ENCODE measurements at regions not wholly inside any gene's neighbourhood (a gene's known extent, or its start where the extent isn't known, plus 50 kb on each side); places are given as distances from the start of the nearest gene placed in this dataset.
A peak's percentile ranks its signal among the peaks of the same experiment; 100 is the strongest.

DNA sequence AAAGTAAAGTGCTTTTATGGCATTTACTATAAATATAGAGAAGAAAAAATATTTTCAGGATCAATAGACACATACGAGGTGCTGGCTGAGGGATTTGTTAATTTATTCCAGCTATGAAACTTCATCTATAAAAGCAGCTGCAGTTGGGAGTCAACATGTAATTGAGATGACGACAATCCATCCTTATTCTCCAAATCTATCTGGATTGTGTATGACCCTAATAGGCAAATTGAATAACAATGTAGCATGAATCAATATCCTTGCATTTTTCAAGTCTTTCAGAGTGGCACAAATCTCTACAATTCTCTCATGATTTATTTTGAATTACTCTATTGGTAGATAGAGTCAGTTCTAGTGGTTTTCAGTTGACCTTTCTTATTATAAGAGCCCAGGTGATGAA, 1296.5 kb upstream of the SPRY2 start:
- H3K27ac ChIP-seq (ENCODE audit: insufficient read depth in 1 of 2, low read depth in 1 of 2, low read length in 2 of 2, poor library complexity in 1 of 2, severe bottlenecking in 2 of 2), result no peak overlapping the region
- POLR2A ChIA-PET, result no interaction called here
- H3K27me3 ChIP-seq (replicated peaks in 2 of 5; ENCODE audit: control insufficient read depth in 4 of 5, insufficient read depth in 5 of 5, low read length in 4 of 5), result no peaks in the 10 kb centered on the region
- no CpG with 5 or more reads among the region's 2 CpGs for WGBS (ENCODE audit: insufficient coverage)
- DNase-seq, result no peak
- CTCF ChIA-PET, result no interaction called here
- no peaks in the 10 kb centered on the region for H3K4me1 ChIP-seq (ENCODE audit: control extremely low read depth in 1 of 4, control insufficient read depth in 4 of 4, insufficient read depth in 4 of 4, low read length in 3 of 4)
- no peaks in the 10 kb centered on the region for H3K9me3 ChIP-seq (ENCODE audit: control extremely low read depth in 1 of 5, control insufficient read depth in 4 of 5, insufficient read depth in 2 of 5, low read depth in 1 of 5, low read length in 4 of 5)
- no peaks in the 10 kb centered on the region for H3K36me3 ChIP-seq (ENCODE audit: control insufficient read depth in 4 of 4, insufficient read depth in 4 of 4, low read length in 3 of 4)
- no peak overlapping the region for H3K4me3 ChIP-seq (ENCODE audit: control insufficient read depth in 1 of 7, extremely low read depth in 1 of 7, insufficient read depth in 4 of 7, low read depth in 2 of 7, low read length in 6 of 7)

DNA sequence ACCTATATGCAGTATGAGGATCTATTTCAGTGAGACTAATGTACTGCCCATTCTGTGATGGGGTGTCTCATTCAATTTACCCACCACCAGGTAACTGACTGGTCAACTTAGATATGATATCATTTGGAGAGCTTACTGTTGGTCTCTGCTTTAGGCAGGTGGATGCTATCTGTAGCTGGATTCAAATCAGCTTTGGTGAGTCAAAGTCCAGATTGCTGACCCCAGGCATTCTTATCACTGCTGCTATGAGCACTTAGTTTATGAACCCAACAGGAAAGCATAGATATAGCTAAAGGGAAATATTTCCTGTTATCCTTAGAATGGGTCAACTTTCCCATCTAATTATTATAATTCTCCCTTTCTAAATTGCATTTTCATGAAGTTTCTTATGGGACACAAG, 1295.2 kb upstream of the SPRY2 start:
- H3K4me1 ChIP-seq (ENCODE audit: control extremely low read depth in 1 of 4, control insufficient read depth in 4 of 4, insufficient read depth in 4 of 4, low read length in 3 of 4), result no peaks in the 10 kb centered on the region
- no peaks in the 10 kb centered on the region for H3K9me3 ChIP-seq (ENCODE audit: control extremely low read depth in 1 of 5, control insufficient read depth in 4 of 5, insufficient read depth in 2 of 5, low read depth in 1 of 5, low read length in 4 of 5)
- CTCF ChIA-PET, result no interaction called here
- H3K36me3 ChIP-seq (ENCODE audit: control insufficient read depth in 4 of 4, insufficient read depth in 4 of 4, low read length in 3 of 4), result no peaks in the 10 kb centered on the region
- H3K27me3 ChIP-seq (replicated peaks in 2 of 5; ENCODE audit: control insufficient read depth in 4 of 5, insufficient read depth in 5 of 5, low read length in 4 of 5), result no peaks in the 10 kb centered on the region
- H3K27ac ChIP-seq (ENCODE audit: insufficient read depth in 1 of 2, low read depth in 1 of 2, low read length in 2 of 2, poor library complexity in 1 of 2, severe bottlenecking in 2 of 2), result no peak overlapping the region
- DNase-seq, result no peak
- H3K4me3 ChIP-seq (ENCODE audit: control insufficient read depth in 1 of 7, extremely low read depth in 1 of 7, insufficient read depth in 4 of 7, low read depth in 2 of 7, low read length in 6 of 7), result no peak overlapping the region
- POLR2A ChIA-PET, result no interaction called here

DNA sequence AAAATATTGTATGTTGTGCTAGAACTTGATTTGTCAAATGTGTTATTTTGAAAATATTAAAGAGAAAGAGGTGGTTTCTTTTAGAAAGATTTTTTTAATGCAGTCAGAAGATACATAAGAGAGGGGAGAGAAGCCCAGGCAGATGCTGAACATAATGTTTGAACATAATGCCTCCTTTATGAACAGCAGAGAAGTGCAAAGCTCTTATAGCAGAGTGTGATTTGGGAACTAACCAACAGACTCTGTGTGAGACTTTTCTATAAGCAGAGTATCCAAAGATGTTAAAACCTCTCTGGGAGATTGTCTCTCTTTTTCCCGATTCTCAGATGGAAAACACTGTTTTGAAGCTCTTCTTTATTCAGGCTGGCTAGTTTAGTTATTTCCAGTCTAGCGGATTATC, 1274.1 kb upstream of the SPRY2 start:
- Histone ChIP-seq H3K27me3 (replicated peaks in 2 of 5; ENCODE audit: control insufficient read depth in 4 of 5, insufficient read depth in 5 of 5, low read length in 4 of 5) (no peaks in the 10 kb centered on the region), H3K36me3 (ENCODE audit: control insufficient read depth in 4 of 4, insufficient read depth in 4 of 4, low read length in 3 of 4) (no peaks in the 10 kb centered on the region), H3K9me3 (ENCODE audit: control extremely low read depth in 1 of 5, control insufficient read depth in 4 of 5, insufficient read depth in 2 of 5, low read depth in 1 of 5, low read length in 4 of 5) (peaks cover 0 to 1% (median 0%) of the 10 kb centered on the region in 5 experiments), H3K27ac (ENCODE audit: insufficient read depth in 1 of 2, low read depth in 1 of 2, low read length in 2 of 2, poor library complexity in 1 of 2, severe bottlenecking in 2 of 2) (no peak overlapping the region), H3K4me1 (ENCODE audit: control extremely low read depth in 1 of 4, control insufficient read depth in 4 of 4, insufficient read depth in 4 of 4, low read length in 3 of 4) (no peaks in the 10 kb centered on the region), H3K4me3 (ENCODE audit: control insufficient read depth in 1 of 7, extremely low read depth in 1 of 7, insufficient read depth in 4 of 7, low read depth in 2 of 7, low read length in 6 of 7) (no peak overlapping the region)
- ChIA-PET POLR2A (interaction anchor here (0.7 kb wide), 1 partner anchor 325 kb away, joined by 3 read pairs; no protein-coding TSS in a partner anchor), CTCF (interaction anchor here (1.1 to 1.3 kb wide), 2 partner anchors 9 to 74 kb away, joined by 3 read pairs; no protein-coding TSS in a partner anchor)
- no peak for DNase-seq
- WGBS (ENCODE audit: insufficient coverage), result 94% methylated on average over 2 of the region's 2 CpGs

DNA sequence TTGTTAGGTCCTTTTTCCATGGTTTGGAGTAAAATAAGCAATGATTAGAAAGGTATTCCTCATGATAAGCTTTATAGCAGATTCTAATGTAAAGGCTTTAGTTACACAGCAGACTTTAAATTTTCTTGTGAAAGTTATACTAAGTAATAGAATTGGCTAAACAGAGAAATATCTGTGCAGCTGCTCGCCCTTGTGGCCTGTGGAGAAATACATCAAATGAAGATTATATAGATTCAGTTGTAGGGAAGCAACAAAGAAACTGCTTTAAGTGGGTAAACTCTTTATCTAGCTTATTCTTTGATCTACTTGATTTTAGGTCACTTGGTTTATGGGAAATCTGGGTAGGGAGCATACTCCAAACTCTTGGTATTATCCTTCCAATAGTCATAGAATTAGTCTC, 1269.7 kb upstream of the SPRY2 start:
- WGBS (ENCODE audit: insufficient coverage), result no CpG with 5 or more reads among the region's 1 CpG
- Histone ChIP-seq H3K4me3 (ENCODE audit: control insufficient read depth in 1 of 7, extremely low read depth in 1 of 7, insufficient read depth in 4 of 7, low read depth in 2 of 7, low read length in 6 of 7) (no peak overlapping the region), H3K4me1 (ENCODE audit: control extremely low read depth in 1 of 4, control insufficient read depth in 4 of 4, insufficient read depth in 4 of 4, low read length in 3 of 4) (no peaks in the 10 kb centered on the region), H3K27ac (ENCODE audit: insufficient read depth in 1 of 2, low read depth in 1 of 2, low read length in 2 of 2, poor library complexity in 1 of 2, severe bottlenecking in 2 of 2) (no peak overlapping the region), H3K9me3 (ENCODE audit: control extremely low read depth in 1 of 5, control insufficient read depth in 4 of 5, insufficient read depth in 2 of 5, low read depth in 1 of 5, low read length in 4 of 5) (peaks cover 0 to 1% (median 0%) of the 10 kb centered on the region in 5 experiments), H3K27me3 (replicated peaks in 2 of 5; ENCODE audit: control insufficient read depth in 4 of 5, insufficient read depth in 5 of 5, low read length in 4 of 5) (no peaks in the 10 kb centered on the region), H3K36me3 (ENCODE audit: control insufficient read depth in 4 of 4, insufficient read depth in 4 of 4, low read length in 3 of 4) (no peaks in the 10 kb centered on the region)
- ChIA-PET POLR2A (no interaction called here), CTCF (interaction anchor here (1.1 to 1.6 kb wide), 2 partner anchors 72 to 75 kb away, joined by 3 to 7 read pairs; no protein-coding TSS in a partner anchor)
- DNase-seq, result peak in 2 of 3 donors; percentile 2 to 11

DNA sequence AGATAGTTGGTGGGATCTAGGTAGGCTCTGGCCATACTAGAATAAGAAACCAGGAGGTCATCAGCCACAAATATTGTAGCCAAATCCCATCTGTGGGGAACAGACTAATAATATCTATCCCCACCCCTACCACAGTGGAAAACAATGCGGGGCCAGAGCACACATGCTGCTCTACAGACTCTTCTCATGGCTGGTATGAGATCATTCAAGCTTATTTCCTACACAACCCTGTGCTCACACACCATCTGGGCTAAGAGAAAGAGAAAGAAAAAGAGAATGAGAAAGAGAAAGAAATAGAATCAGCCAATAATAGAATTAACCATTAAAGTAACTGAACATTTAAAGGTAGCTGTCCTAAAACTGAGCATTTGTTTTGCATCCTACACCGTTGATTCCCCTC, 1268.4 kb upstream of the SPRY2 start:
- no peaks in the 10 kb centered on the region for H3K4me1 ChIP-seq (ENCODE audit: control extremely low read depth in 1 of 4, control insufficient read depth in 4 of 4, insufficient read depth in 4 of 4, low read length in 3 of 4)

DNA sequence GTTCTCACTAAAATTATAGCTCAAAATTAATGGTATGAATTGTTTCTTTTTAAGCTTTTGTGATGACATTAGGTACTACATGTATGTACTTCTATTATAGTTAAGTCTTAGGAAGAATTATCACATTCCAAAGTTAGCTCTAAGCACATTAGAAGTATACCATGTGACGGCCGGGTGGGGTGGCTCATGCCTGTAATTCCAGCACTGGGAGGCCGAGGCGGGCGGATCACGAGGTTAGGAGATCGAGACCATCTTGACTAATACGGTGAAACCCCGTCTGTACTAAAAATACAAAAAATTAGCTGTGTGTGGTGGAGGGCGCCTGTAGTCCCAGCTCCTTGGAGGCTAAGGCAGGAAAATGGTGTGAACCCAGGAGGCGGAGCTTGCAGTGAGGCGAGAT, 1265.1 kb upstream of the SPRY2 start:
- ChIA-PET POLR2A (no interaction called here), CTCF (interaction anchor here (0.6 kb wide), 1 partner anchor 8 kb away, joined by 3 read pairs; no protein-coding TSS in a partner anchor)
- H3K27ac ChIP-seq (ENCODE audit: insufficient read depth in 1 of 2, low read depth in 1 of 2, low read length in 2 of 2, poor library complexity in 1 of 2, severe bottlenecking in 2 of 2), result no peak overlapping the region
- H3K27me3 ChIP-seq (replicated peaks in 2 of 5; ENCODE audit: control insufficient read depth in 4 of 5, insufficient read depth in 5 of 5, low read length in 4 of 5), result no peaks in the 10 kb centered on the region
- H3K4me1 ChIP-seq (ENCODE audit: control extremely low read depth in 1 of 4, control insufficient read depth in 4 of 4, insufficient read depth in 4 of 4, low read length in 3 of 4), result no peaks in the 10 kb centered on the region
- H3K36me3 ChIP-seq (ENCODE audit: control insufficient read depth in 4 of 4, insufficient read depth in 4 of 4, low read length in 3 of 4), result no peaks in the 10 kb centered on the region
- no peak overlapping the region for H3K4me3 ChIP-seq (ENCODE audit: control insufficient read depth in 1 of 7, extremely low read depth in 1 of 7, insufficient read depth in 4 of 7, low read depth in 2 of 7, low read length in 6 of 7)
- WGBS (ENCODE audit: insufficient coverage), result 100% methylated on average over 10 of the region's 12 CpGs
- DNase-seq, result no peak
- no peaks in the 10 kb centered on the region for H3K9me3 ChIP-seq (ENCODE audit: control extremely low read depth in 1 of 5, control insufficient read depth in 4 of 5, insufficient read depth in 2 of 5, low read depth in 1 of 5, low read length in 4 of 5)

More for the DNA sequence above, 1268.4 kb upstream of the SPRY2 start:
- ChIA-PET CTCF (interaction anchor here (1.5 kb wide), 1 partner anchor 70 kb away, joined by 4 read pairs; no protein-coding TSS in a partner anchor), POLR2A (no interaction called here)
- DNase-seq, result no peak
- Histone ChIP-seq H3K27ac (ENCODE audit: insufficient read depth in 1 of 2, low read depth in 1 of 2, low read length in 2 of 2, poor library complexity in 1 of 2, severe bottlenecking in 2 of 2) (no peak overlapping the region), H3K27me3 (replicated peaks in 2 of 5; ENCODE audit: control insufficient read depth in 4 of 5, insufficient read depth in 5 of 5, low read length in 4 of 5) (no peaks in the 10 kb centered on the region), H3K9me3 (ENCODE audit: control extremely low read depth in 1 of 5, control insufficient read depth in 4 of 5, insufficient read depth in 2 of 5, low read depth in 1 of 5, low read length in 4 of 5) (peaks cover 0 to 1% (median 0%) of the 10 kb centered on the region in 5 experiments), H3K36me3 (ENCODE audit: control insufficient read depth in 4 of 4, insufficient read depth in 4 of 4, low read length in 3 of 4) (no peaks in the 10 kb centered on the region), H3K4me3 (ENCODE audit: control insufficient read depth in 1 of 7, extremely low read depth in 1 of 7, insufficient read depth in 4 of 7, low read depth in 2 of 7, low read length in 6 of 7) (no peak overlapping the region)
- WGBS (ENCODE audit: insufficient coverage), result no CpG with 5 or more reads among the region's 2 CpGs

DNA sequence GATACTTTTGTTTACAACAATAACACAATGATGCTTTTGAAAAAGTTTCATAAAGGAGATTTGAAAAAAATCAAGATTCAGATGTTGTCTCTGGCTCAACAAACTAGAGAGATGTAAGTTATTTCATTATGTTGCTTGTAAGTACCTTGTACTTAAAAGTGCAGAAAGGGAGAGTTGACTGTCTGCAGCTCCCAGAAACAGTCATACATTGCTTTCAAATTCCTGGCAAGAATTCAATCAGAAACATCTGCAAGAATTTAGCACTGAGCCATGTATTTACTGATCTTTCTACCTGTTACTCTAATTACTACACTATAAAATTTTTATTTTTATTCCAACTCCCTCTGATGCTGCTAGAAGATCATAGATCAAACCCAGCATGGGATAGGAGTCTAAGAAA, 1261.3 kb upstream of the SPRY2 start:
- Histone ChIP-seq H3K27me3 (replicated peaks in 2 of 5; ENCODE audit: control insufficient read depth in 4 of 5, insufficient read depth in 5 of 5, low read length in 4 of 5) (no peaks in the 10 kb centered on the region), H3K4me3 (ENCODE audit: control insufficient read depth in 1 of 7, extremely low read depth in 1 of 7, insufficient read depth in 4 of 7, low read depth in 2 of 7, low read length in 6 of 7) (no peak overlapping the region), H3K36me3 (ENCODE audit: control insufficient read depth in 4 of 4, insufficient read depth in 4 of 4, low read length in 3 of 4) (no peaks in the 10 kb centered on the region), H3K9me3 (ENCODE audit: control extremely low read depth in 1 of 5, control insufficient read depth in 4 of 5, insufficient read depth in 2 of 5, low read depth in 1 of 5, low read length in 4 of 5) (no peaks in the 10 kb centered on the region), H3K4me1 (ENCODE audit: control extremely low read depth in 1 of 4, control insufficient read depth in 4 of 4, insufficient read depth in 4 of 4, low read length in 3 of 4) (no peaks in the 10 kb centered on the region), H3K27ac (ENCODE audit: insufficient read depth in 1 of 2, low read depth in 1 of 2, low read length in 2 of 2, poor library complexity in 1 of 2, severe bottlenecking in 2 of 2) (no peak overlapping the region)
- CTCF ChIA-PET, result no interaction called here
- DNase-seq, result no peak
- POLR2A ChIA-PET, result no interaction called here

Measured in common myeloid progenitor, CD34-positive (primary cell).